D721Med (cell line): ENCODE measurements at regions not wholly inside any gene's neighbourhood (a gene's known extent, or its start where the extent isn't known, plus 50 kb on each side); places are given as distances from the start of the nearest gene placed in this dataset.

Experiments
- DNase-seq: peaks from one replicate; pipeline ENCODE4 v3.0.0; 2011; ENCODE audit warnings: low spot score; ENCODE audit not compliant: insufficient read length
- FAIRE-seq: peaks from 2 replicates; lab custom pipeline; 2011; peaks lifted over from hg19 to GRCh38; lab: Jason Lieb, UNC
- TF ChIP-seq, protein P1 (sequence below): IDR thresholded peaks from 2 replicates; pipeline ENCODE4 v1.5.1; 2012; ENCODE audit warnings: mild to moderate bottlenecking, control low read depth; ENCODE audit not compliant: insufficient read depth; ENCODE audit errors: missing control alignments

DNA sequence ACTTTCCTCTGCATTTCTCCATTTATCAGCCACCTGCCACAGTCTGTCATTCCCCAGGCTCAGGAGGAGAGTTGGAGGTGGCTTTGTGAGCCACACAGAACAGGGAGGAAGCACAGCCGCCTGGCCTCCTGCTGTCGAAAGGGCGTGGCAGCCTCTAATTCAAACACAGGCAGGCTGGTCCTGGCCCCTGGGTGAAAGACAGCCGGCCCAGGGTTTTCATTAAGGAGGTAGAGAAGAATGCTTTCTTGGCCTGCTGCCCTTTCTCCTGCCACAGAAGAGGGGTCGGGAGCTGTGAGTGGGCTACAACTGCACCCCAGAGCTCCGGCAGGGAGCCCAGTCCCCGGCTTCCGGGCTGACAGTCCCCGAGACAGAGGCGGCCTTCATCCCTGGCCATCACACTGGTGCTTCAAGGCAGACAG lies 108.6 kb upstream of the FZD10 start:
- DNase-seq, result no peak
- no peak for FAIRE-seq
- TF ChIP-seq, protein P1, sequence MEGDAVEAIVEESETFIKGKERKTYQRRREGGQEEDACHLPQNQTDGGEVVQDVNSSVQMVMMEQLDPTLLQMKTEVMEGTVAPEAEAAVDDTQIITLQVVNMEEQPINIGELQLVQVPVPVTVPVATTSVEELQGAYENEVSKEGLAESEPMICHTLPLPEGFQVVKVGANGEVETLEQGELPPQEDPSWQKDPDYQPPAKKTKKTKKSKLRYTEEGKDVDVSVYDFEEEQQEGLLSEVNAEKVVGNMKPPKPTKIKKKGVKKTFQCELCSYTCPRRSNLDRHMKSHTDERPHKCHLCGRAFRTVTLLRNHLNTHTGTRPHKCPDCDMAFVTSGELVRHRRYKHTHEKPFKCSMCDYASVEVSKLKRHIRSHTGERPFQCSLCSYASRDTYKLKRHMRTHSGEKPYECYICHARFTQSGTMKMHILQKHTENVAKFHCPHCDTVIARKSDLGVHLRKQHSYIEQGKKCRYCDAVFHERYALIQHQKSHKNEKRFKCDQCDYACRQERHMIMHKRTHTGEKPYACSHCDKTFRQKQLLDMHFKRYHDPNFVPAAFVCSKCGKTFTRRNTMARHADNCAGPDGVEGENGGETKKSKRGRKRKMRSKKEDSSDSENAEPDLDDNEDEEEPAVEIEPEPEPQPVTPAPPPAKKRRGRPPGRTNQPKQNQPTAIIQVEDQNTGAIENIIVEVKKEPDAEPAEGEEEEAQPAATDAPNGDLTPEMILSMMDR, result no peak

GRCh38 chr12:130054803-130055202 lies 107.5 kb upstream of the FZD10 start:
- DNase-seq, result no peak
- TF ChIP-seq, protein P1, result no peak
- FAIRE-seq, result no peak

DNA sequence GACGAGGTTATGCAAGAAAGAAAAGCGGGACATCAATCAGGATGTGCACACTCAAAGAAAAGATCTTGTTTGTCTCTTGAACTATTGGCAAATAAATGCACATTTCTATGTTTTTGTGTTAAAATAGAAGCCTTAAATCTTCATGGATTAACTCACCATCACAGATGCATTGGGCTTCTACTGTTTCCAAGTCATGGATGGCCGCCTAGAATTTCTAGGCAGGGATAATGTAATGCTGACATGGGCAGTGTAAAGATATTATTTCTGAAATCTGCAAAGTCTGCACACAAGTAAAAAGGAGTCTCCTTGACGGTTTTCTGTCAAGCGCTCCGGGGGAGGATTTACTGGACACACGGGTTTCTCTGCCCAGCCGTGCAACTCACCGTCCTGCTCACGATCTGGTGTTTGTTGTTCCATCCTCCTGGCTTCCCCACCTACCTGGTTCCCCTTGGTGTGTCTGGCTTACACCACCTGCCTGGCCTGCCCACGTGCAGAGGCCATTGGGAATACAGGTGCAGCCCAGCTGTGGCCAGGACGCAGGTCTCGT lies 103.3 kb upstream of the FZD10 start:
- TF ChIP-seq, protein P1, result no peak
- DNase-seq, result no peak
- FAIRE-seq, result no peak

GRCh38 chr12:130063866-130064265 lies 98.4 kb upstream of the FZD10 start:
- TF ChIP-seq, protein P1, result no peak
- DNase-seq (no peak), FAIRE-seq (no peak)

DNA sequence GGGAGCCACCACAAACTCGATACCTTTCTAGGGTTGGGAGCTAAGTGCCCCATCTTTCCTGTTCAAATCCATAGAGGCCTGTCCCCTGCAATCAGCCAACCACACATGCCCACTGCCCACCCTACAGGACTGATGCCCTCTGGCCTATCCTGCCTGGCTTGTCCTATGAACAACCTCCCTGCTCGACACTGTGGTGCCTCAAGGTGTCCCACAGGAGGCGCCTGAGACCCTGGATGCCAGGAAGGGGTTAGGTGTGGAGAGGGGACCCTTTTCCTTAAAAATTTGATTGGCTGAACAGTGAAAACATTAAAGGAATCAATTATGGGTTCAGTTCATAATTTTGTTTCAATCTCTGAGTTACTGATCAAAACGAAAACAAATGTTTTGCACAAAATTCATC lies 97.3 kb upstream of the FZD10 start:
- no peak for DNase-seq
- no peak for FAIRE-seq
- TF ChIP-seq, protein P1, result no peak

DNA sequence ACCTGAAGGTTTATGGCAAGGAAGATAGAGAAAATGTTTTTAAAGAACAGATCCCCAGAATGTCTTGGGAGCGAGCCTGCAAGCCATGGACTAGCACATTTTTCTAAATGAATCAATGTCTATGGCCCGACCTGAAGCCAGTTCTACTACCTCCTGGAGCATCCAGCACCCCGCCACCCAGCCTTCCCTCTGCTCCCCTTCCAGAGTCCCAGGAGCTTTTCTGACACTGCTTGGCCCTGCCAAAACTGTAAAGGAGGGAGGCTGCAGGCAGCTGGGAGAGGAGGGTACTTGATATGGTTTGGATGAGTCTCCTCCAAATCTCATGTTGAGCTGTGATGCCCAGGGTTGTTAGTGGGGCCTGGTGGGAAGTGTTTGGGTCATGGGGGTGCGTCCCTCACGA lies 95.5 kb upstream of the FZD10 start:
- TF ChIP-seq, protein P1, result no peak
- no peak for FAIRE-seq
- no peak for DNase-seq

DNA sequence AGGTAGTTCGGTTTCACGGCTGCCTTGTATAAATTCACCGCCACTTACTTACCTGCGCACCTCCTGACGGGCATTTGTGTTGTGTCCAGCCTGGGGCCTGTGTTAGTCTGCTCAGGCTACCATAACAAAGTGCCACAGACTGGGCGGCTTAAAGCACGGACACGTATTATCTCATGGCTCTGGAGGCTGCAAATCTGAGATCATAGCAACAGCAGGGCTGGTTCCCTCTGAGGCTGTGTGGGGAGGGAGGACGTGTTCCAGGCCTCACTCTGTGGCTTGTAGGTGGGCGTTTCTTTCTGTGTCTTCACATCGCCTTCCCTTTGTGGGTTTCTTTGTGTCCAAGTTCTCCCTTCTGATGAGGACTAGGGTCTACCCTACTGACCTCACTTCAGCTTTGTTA lies 93.5 kb upstream of the FZD10 start:
- TF ChIP-seq, protein P1, result no peak
- FAIRE-seq (no peak), DNase-seq (no peak)
